HCT116 (cell line): ENCODE measurements at regions not wholly inside any gene's neighbourhood (a gene's known extent, or its start where the extent isn't known, plus 50 kb on each side); places are given as distances from the start of the nearest gene placed in this dataset.

Source experiments
- ATAC-seq: fragments of 200-7000 bp; cut with Tn5 transposase; 2 replicates; pipeline ENCODE4 v1.9.1; 2020; ENCODE audit warnings: mild to moderate bottlenecking, moderate library complexity
- BruUV-seq: library from RNA; stranded (reverse); fragments of 400-500 nt; replicated peaks from 2 replicates; lab custom pipeline; 2021; lab: Mats Ljungman, UMichigan
- CTCF ChIA-PET: fragments of 300-600 bp; sonication (Branson Sonifier 250); formaldehyde crosslinking; loops from one replicate; lab custom pipeline; 2021; ENCODE audit warnings: antibody characterized with exemption; lab: Charles Lee
- POLR2A ChIA-PET: fragments of 300-600, 350-600 bp; sonication (Branson Sonifier 250); formaldehyde crosslinking; loops from one replicate; lab custom pipeline; 2021; ENCODE audit warnings: antibody characterized with exemption; lab: Charles Lee
- RAD21 ChIA-PET, 2 experiments: fragments of 300-600 bp; sonication (Branson Sonifier 250); formaldehyde crosslinking; loops; one replicate each; lab custom pipeline; 2023; ENCODE audit warnings: low total read pairs in 2 of 2; ENCODE audit not compliant: uncharacterized antibody in 2 of 2, unreplicated experiment in 2 of 2, low non-redundant PET in 1 of 2; lab: Charles Lee
- DNase-seq: peaks from one replicate; pipeline ENCODE4 v3.0.0-alpha.2; 2010; ENCODE audit warnings: low read depth, low spot score
- H2AFZ ChIP-seq: fragments of 200-600 bp; shearing (Covaris generic), sonication (generic); 2 replicates; pipeline ENCODE4 v1.6.1; 2017; ENCODE audit warnings: low read depth, mixed run types, mixed read lengths, antibody characterized with exemption, low read length; ENCODE audit not compliant: poor library complexity, severe bottlenecking
- H3K27ac ChIP-seq: 2 replicates; pipeline ENCODE4 v1.5.1; 2012; ENCODE audit warnings: low read depth, low read length
- H3K27me3 ChIP-seq: fragments of 200-600 bp; sonication (generic); 2 replicates; pipeline ENCODE4 v1.6.1; 2016; ENCODE audit warnings: mixed run types, low read length, mixed read lengths; ENCODE audit not compliant: insufficient read depth
- H3K36me3 ChIP-seq, 2 experiments: fragments of 200-500 bp in 1 of 2; fragments of 200-600 bp in 1 of 2; sonication (Bioruptor generic) in 1 of 2; sonication (generic) in 1 of 2; 2 replicates each; pipeline versions ENCODE4 v1.5.1 to v1.6.1; 2014 to 2016; ENCODE audit warnings: low read length in 2 of 2, inconsistent platforms in 1 of 2, mixed read lengths in 1 of 2, mixed run types in 1 of 2; ENCODE audit not compliant: insufficient read depth in 2 of 2, control insufficient read depth in 1 of 2
- H3K4me1 ChIP-seq, 2 experiments: fragments of 200-600 bp in 1 of 2; sonication (generic) in 1 of 2; 2 replicates each; pipeline versions ENCODE4 v1.5.1 to v1.6.1; 2012 to 2017; ENCODE audit warnings: low read length in 2 of 2, inconsistent platforms in 1 of 2, mild to moderate bottlenecking in 1 of 2, mixed read lengths in 1 of 2, mixed run types in 1 of 2, moderate library complexity in 1 of 2; ENCODE audit not compliant: insufficient read depth in 2 of 2, control insufficient read depth in 1 of 2
- H3K4me2 ChIP-seq: fragments of 200-600 bp; sonication (generic); 2 replicates; pipeline ENCODE4 v1.6.1; 2017; ENCODE audit warnings: mixed run types, low read length, mixed read lengths
- H3K4me3 ChIP-seq, 2 experiments: fragments of 200-600 bp in 1 of 2; sonication (generic) in 1 of 2; replicated peaks in 1 of 2; 2 replicates each; pipeline ENCODE4 v1.5.1; 2011 to 2016; ENCODE audit warnings: low read length in 2 of 2, control low read depth in 1 of 2, low read depth in 1 of 2, mild to moderate bottlenecking in 1 of 2, mixed read lengths in 1 of 2, mixed run types in 1 of 2
- H3K79me2 ChIP-seq: fragments of 200-600 bp; sonication (generic); 2 replicates; pipeline ENCODE4 v1.6.1; 2017; ENCODE audit warnings: mild to moderate bottlenecking, mixed run types, low read length, moderate library complexity, mixed read lengths; ENCODE audit not compliant: insufficient read depth
- H3K9ac ChIP-seq: fragments of 200-600 bp; sonication (generic); 2 replicates; pipeline ENCODE4 v1.6.1; 2016; ENCODE audit warnings: low read length, mixed read lengths
- H3K9me2 ChIP-seq: fragments of 200-600 bp; sonication (generic), shearing (Covaris generic); 2 replicates; pipeline ENCODE4 v1.6.1; 2017; ENCODE audit warnings: mixed run types, mild to moderate bottlenecking, moderate library complexity; ENCODE audit not compliant: insufficient read depth
- H3K9me3 ChIP-seq, 2 experiments: fragments of 200-500 bp in 1 of 2; fragments of 200-600 bp in 1 of 2; sonication (Bioruptor generic) in 1 of 2; sonication (generic) in 1 of 2; 2 replicates each; pipeline ENCODE4 v1.6.1; 2014 to 2017; ENCODE audit warnings: low read length in 2 of 2, mixed read lengths in 2 of 2, inconsistent platforms in 1 of 2, low read depth in 1 of 2, mild to moderate bottlenecking in 1 of 2, mixed run types in 1 of 2, moderate library complexity in 1 of 2; ENCODE audit not compliant: control insufficient read depth in 1 of 2, insufficient read depth in 1 of 2
- H4K20me1 ChIP-seq: fragments of 200-600 bp; sonication (generic), shearing (Covaris generic); 2 replicates; pipeline ENCODE4 v1.6.1; 2017; ENCODE audit warnings: mixed run types, mild to moderate bottlenecking, moderate library complexity; ENCODE audit not compliant: insufficient read depth
- ATF3 ChIP-seq: IDR thresholded peaks from 2 replicates; pipeline ENCODE4 v1.6.1; 2012
- CTCF ChIP-seq, 3 experiments: fragments of 200-600 bp in 1 of 3; sonication (generic) in 1 of 3; IDR thresholded peaks in 2 of 3; conservative IDR thresholded peaks in 1 of 3; 2 replicates each; pipeline ENCODE4 v1.5.1; 2012 to 2017; ENCODE audit warnings: low read depth in 2 of 3, low read length in 2 of 3, antibody characterized with exemption in 1 of 3, borderline replicate concordance in 1 of 3, control low read depth in 1 of 3, mild to moderate bottlenecking in 1 of 3, mixed read lengths in 1 of 3, mixed run types in 1 of 3, moderate library complexity in 1 of 3; ENCODE audit not compliant: insufficient read depth in 1 of 3
- EZH2phosphoT487 ChIP-seq: fragments of 200-600 bp; IDR thresholded peaks from 2 replicates; pipeline ENCODE4 v1.6.1; 2018; ENCODE audit warnings: antibody characterized with exemption, borderline replicate concordance
- POLR2AphosphoS5 ChIP-seq: IDR thresholded peaks from 2 replicates; pipeline ENCODE4 v1.6.1; 2011; ENCODE audit warnings: mild to moderate bottlenecking, low read depth, low read length, moderate library complexity
- RAD21 ChIP-seq: IDR thresholded peaks from 2 replicates; pipeline ENCODE4 v1.6.1; 2012; ENCODE audit warnings: low read depth, mild to moderate bottlenecking
- REST ChIP-seq: IDR thresholded peaks from 2 replicates; pipeline ENCODE4 v1.6.1; 2012; ENCODE audit warnings: low read depth
- SIN3A ChIP-seq: IDR thresholded peaks from 2 replicates; pipeline ENCODE4 v1.6.1; 2012; ENCODE audit warnings: low read depth
- SRF ChIP-seq: IDR thresholded peaks from 2 replicates; pipeline ENCODE4 v1.6.1; 2012; ENCODE audit warnings: low read depth
- ZFX ChIP-seq: fragments of 450-650 bp; IDR thresholded peaks from 2 replicates; pipeline ENCODE4 v1.6.1; 2017
- ZNF274 ChIP-seq: fragments of 200-500 bp; sonication (Bioruptor generic); IDR thresholded peaks from 2 replicates; pipeline ENCODE4 v1.6.1; 2014; ENCODE audit warnings: mild to moderate bottlenecking, low read depth, low read length, inconsistent platforms
- intact Hi-C: fragments of 100-400 bp; cut with micrococcal nuclease; formaldehyde crosslinking; loops from 2 replicates; pipeline ENCODE4 v1.10.0; 2022
- TF ChIP-seq, protein P1 (sequence below): IDR thresholded peaks from 2 replicates; pipeline ENCODE4 v1.6.1; 2012
- TF ChIP-seq, protein P2 (sequence below): IDR thresholded peaks from 2 replicates; pipeline ENCODE4 v1.6.1; 2011; ENCODE audit warnings: mild to moderate bottlenecking, low read length, moderate library complexity; ENCODE audit not compliant: insufficient replicate concordance; ENCODE audit errors: extremely low read depth

DNA sequence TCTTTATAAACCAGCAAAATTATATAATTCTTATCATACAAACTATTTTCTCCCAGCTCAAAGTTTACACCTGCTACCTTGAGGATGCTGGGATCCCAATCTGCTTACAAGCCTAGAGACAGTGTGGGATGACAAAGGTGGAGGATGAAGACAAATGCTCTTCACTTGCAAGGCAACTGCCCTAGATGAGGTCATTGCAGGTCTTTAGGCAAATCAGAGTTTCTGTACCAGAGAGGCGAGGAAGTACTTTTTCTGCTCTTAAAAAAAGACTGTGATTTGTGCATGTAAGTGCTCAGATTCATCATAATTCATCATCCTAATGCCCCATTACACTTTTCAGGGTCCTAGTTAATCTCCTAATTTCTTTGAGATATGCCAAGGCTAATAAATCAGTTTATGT lies 376.1 kb downstream of the ZPLD1 start (continued):
- no peak for TF ChIP-seq REST
- TF ChIP-seq SRF, result no peak
- no peak for TF ChIP-seq EZH2phosphoT487

DNA sequence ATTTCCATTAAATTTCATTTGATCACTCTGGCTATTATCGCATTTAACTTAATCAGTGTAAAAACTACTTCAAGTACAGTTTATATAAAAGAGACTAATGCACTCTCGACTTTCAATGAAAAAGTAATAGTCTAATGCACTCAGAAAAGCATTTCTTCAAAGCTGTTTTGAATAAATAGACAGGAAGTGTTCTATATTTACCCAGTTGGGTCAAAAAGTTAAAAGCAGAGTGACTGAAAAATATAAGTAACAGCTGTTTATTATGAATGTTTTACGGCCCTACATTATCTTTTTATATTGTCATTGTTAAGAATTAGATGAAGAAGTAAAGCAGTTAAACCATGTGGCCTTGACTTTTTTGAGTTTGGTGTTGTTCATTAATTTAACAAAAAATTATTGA lies 391.8 kb downstream of the ZPLD1 start:
- Histone ChIP-seq H2AFZ (no peak overlapping the region), H3K9me2 (no peaks in the 10 kb centered on the region), H3K9ac (no peak overlapping the region), H3K4me3 (no peak overlapping the region), H3K9me3 (no peaks in the 10 kb centered on the region), H3K79me2 (no peaks in the 10 kb centered on the region), H3K27ac (no peak overlapping the region), H4K20me1 (no peaks in the 10 kb centered on the region), H3K27me3 (no peaks in the 10 kb centered on the region), H3K36me3 (no peaks in the 10 kb centered on the region), H3K4me1 (no peaks in the 10 kb centered on the region), H3K4me2 (no peak overlapping the region)
- BruUV-seq, result no TSS peak
- CTCF ChIA-PET, result no interaction called here
- POLR2A ChIA-PET, result no interaction called here
- RAD21 ChIA-PET, result no interaction called here
- intact Hi-C loops, result no loop called here
- ATAC-seq, result no peak
- no peak for DNase-seq
- no peak for TF ChIP-seq ZFX
- no peak for TF ChIP-seq CTCF (IDR thresholded peaks at IDR 0.05 in 2 of 3, conservative IDR thresholded peaks at IDR 0.05 in 1 of 3; ENCODE audit: borderline replicate concordance in 1 of 3, insufficient read depth in 1 of 3, low read depth in 2 of 3, low read length in 2 of 3)
- TF ChIP-seq ZNF274, result no peak
- no peak for TF ChIP-seq EZH2phosphoT487
- no peak for TF ChIP-seq REST
- TF ChIP-seq, protein P1, sequence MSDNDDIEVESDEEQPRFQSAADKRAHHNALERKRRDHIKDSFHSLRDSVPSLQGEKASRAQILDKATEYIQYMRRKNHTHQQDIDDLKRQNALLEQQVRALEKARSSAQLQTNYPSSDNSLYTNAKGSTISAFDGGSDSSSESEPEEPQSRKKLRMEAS, result no peak
- no peak for TF ChIP-seq ATF3
- TF ChIP-seq, protein P2, sequence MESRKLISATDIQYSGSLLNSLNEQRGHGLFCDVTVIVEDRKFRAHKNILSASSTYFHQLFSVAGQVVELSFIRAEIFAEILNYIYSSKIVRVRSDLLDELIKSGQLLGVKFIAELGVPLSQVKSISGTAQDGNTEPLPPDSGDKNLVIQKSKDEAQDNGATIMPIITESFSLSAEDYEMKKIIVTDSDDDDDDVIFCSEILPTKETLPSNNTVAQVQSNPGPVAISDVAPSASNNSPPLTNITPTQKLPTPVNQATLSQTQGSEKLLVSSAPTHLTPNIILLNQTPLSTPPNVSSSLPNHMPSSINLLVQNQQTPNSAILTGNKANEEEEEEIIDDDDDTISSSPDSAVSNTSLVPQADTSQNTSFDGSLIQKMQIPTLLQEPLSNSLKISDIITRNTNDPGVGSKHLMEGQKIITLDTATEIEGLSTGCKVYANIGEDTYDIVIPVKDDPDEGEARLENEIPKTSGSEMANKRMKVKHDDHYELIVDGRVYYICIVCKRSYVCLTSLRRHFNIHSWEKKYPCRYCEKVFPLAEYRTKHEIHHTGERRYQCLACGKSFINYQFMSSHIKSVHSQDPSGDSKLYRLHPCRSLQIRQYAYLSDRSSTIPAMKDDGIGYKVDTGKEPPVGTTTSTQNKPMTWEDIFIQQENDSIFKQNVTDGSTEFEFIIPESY, result no peak
- no peak for TF ChIP-seq POLR2AphosphoS5
- TF ChIP-seq SIN3A, result no peak
- no peak for TF ChIP-seq RAD21
